ENCODE measurements at regions not wholly inside any gene's neighbourhood (a gene's known extent, or its start where the extent isn't known, plus 50 kb on each side); places are given as distances from the start of the nearest gene placed in this dataset.

DNA sequence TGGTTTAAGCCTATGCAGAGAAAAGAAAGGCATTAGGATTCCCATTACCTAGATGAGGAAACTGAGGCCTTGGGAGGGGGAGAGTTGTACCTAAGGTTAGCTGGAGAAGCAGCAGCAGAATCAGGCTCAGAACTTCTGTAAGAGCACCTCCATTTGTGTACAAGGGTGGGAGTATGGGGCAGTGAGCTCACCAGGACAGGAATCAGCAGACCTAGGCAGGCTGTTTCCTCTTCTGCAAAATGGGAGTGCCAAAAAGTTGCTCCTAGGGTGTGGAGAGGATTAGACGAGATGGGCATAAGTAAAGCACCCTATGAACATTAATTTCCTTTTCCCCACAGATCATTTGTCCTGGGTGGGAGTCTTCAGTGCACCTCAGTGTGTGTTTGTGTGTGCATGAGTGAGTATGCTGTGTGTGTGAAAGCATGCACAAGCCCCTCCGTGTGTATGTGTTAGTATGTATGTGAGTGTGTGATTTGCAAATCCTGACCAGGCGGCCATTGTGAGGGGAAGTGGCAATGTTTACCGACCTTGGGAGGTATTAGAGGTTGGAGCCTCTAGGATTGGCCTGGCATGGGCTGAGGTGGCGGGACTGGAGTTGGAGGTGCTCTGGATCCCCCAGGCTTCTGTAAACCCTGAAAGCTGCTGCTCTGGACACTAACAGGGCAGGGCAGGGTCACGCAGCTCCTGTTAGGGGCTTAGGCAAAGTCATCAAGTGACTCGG is 78.8 kb downstream of the VEGFA start:
- Mint-ChIP-seq H3K36me3 (ENCODE audit: low read depth) (no peaks in the 10 kb centered on the region), H3K27ac (no peak overlapping the region), H3K27me3 (peaks cover 35% of the 10 kb centered on the region), H3K4me1 (peaks cover 12% of the 10 kb centered on the region), H3K4me3 (no peak overlapping the region)
- ATAC-seq (no peak), DNase-seq (no peak)
- H3K9me3 ChIP-seq (ENCODE audit: control insufficient read depth, low read length, poor library complexity, severe bottlenecking) = no peaks in the 10 kb centered on the region

DNA sequence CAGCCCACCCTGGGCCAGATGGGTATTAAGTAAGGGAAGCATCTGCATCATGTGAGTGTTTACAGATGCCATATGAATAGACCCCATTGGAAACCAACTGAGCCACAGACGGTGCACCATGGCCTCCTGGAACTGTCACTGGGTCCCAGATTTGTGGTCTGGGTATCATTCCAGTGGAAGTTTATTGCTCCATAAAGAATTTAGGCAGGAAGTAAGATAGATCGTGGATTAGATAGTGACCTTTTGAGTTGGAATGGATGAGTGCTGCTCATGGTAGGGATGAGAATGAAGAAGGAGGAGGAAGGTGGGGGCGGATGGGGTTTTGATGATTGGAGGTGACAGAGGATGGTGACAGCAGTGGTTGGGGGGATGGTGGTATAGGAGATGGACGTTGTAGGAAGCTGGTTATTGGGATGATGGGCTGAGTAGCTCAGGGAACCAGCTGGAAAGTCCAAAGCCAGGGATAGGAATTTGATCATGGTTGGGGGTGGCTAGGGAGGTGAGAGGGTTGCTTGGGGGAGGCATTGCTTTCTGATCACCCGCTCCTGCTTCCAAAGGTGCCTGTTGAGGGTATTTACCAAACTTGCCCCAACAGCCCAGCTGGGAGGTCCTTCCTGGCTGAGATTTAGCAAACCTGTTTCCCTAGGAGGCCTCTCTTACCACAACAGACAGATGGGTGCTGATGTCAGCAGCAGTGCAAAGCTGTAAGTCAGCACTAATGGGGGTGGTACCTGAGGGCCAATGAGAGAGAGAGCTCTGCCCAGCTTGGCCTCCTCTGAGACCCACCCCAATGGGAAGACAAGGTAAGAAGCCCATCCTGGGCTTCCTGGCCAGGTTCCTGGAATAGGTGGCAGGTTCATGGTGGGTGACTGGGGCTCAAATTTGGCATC is 78.0 kb downstream of the VEGFA start:
- no peaks in the 10 kb centered on the region for H3K9me3 ChIP-seq (ENCODE audit: control insufficient read depth, low read length, poor library complexity, severe bottlenecking)
- Mint-ChIP-seq H3K4me1 (peaks cover 12% of the 10 kb centered on the region), H3K27ac (peak overlapping the region; percentile 73), H3K27me3 (peaks cover 41% of the 10 kb centered on the region), H3K36me3 (ENCODE audit: low read depth) (no peaks in the 10 kb centered on the region), H3K4me3 (no peak overlapping the region)
- DNase-seq = no peak
- no peak for ATAC-seq

DNA sequence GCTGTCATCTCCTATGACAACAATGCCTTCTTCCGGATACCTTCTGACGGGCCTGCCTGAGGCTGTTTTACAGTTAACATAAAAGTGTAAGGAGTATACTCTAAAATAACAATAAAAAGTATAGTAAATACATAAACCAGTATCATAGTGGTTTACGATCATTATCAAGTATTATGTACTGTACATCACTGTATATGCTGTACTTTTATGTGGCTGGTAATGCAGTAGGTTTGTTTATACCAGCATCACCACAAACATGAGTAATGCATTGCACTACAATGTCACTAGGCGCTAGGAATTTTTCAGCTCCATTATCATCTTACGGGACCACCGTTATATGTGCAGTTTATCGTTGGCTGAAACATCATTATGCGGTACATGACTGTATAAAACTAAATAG is 76.5 kb downstream of the VEGFA start:
- Mint-ChIP-seq H3K36me3 (ENCODE audit: low read depth) (no peaks in the 10 kb centered on the region), H3K27ac (no peak overlapping the region), H3K27me3 (peaks cover 41% of the 10 kb centered on the region), H3K4me3 (no peak overlapping the region), H3K4me1 (peaks cover 12% of the 10 kb centered on the region)
- no peaks in the 10 kb centered on the region for H3K9me3 ChIP-seq (ENCODE audit: control insufficient read depth, low read length, poor library complexity, severe bottlenecking)
- ATAC-seq (no peak), DNase-seq (no peak)

DNA sequence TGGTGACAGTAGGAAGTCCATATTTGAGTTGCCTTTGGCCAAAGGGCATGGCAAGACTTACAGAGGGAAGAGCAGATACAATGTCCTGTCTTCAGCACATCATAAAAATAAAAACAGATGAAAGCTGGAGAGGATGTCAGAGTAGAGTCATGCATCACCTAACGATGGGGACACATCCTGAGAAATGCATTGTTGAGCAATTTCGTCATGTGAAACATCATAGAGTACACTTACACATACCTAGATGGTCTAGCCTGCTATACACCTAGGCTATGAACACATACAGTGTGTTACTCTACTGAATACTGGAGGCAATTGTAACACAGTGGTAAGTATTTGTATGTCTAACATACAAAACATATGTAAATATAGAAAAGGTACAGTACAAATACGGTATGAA is 75.6 kb downstream of the VEGFA start:
- H3K36me3 Mint-ChIP-seq (ENCODE audit: low read depth) = no peaks in the 10 kb centered on the region
- peaks cover 41% of the 10 kb centered on the region for H3K27me3 Mint-ChIP-seq
- ATAC-seq (no peak), DNase-seq (no peak)
- peaks cover 12% of the 10 kb centered on the region for H3K4me1 Mint-ChIP-seq
- no peak overlapping the region for H3K4me3 Mint-ChIP-seq
- H3K9me3 ChIP-seq (ENCODE audit: control insufficient read depth, low read length, poor library complexity, severe bottlenecking) = no peaks in the 10 kb centered on the region
- H3K27ac Mint-ChIP-seq = no peak overlapping the region

DNA sequence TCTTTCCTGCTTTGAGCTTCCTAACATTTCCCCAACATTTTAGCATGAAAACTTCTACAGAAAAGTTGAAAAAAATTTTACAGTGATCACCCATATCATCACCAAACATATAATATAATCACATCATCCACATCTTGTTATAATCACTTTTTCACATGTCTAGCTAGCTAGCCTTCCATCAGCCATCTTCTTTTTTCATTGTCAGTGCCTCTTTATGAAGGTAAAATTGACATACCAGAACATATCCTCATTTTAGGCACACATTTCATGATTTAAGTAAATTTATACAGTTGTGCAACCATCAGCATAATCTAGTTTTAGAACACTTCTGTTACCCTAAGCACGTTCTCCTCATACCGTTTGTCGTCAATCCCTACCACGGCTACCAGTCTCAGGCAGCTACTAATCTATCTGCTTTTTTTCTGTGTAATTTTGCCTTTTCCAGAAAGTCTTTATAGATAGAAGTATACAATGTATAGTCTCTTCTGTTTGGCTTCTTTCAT is 73.7 kb downstream of the VEGFA start:
- H3K27me3 Mint-ChIP-seq = peaks cover 38% of the 10 kb centered on the region
- no peak for ATAC-seq
- DNase-seq = no peak
- peak overlapping the region; percentile 14 for H3K27ac Mint-ChIP-seq
- peaks cover 12% of the 10 kb centered on the region for H3K4me1 Mint-ChIP-seq
- H3K36me3 Mint-ChIP-seq (ENCODE audit: low read depth) = no peaks in the 10 kb centered on the region
- H3K4me3 Mint-ChIP-seq = no peak overlapping the region
- H3K9me3 ChIP-seq (ENCODE audit: control insufficient read depth, low read length, poor library complexity, severe bottlenecking) = no peaks in the 10 kb centered on the region

DNA sequence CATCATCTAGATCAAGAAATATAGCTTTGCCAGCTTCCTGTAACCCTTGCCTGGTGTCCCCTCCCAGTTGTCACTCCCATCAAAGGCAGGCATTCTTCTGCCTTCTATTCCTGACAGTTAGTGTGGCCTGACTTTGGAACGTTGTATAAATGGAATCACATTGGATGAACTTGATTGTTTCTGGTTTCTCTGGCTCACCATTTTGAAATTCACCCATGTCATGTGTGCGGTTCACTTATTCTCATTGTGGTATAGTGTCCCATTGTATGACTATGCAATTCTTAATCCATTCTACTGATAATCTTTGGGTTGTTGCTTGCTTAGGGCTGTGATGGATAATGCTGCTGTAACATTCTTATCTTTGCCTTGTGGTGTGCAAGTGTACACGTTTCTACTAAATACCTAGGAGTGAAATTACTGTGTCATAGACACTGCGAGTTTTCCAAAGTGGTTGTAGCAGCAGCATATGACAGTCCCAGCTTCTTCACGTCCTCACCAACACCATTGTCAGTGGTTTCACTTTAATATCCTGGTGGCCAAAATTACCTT is 73.2 kb downstream of the VEGFA start:
- peaks cover 9% of the 10 kb centered on the region for H3K4me1 Mint-ChIP-seq
- H3K27ac Mint-ChIP-seq = no peak overlapping the region
- H3K4me3 Mint-ChIP-seq = no peak overlapping the region
- H3K27me3 Mint-ChIP-seq = peaks cover 32% of the 10 kb centered on the region
- DNase-seq (no peak), ATAC-seq (no peak)
- H3K36me3 Mint-ChIP-seq (ENCODE audit: low read depth) = no peaks in the 10 kb centered on the region
- no peaks in the 10 kb centered on the region for H3K9me3 ChIP-seq (ENCODE audit: control insufficient read depth, low read length, poor library complexity, severe bottlenecking)

DNA sequence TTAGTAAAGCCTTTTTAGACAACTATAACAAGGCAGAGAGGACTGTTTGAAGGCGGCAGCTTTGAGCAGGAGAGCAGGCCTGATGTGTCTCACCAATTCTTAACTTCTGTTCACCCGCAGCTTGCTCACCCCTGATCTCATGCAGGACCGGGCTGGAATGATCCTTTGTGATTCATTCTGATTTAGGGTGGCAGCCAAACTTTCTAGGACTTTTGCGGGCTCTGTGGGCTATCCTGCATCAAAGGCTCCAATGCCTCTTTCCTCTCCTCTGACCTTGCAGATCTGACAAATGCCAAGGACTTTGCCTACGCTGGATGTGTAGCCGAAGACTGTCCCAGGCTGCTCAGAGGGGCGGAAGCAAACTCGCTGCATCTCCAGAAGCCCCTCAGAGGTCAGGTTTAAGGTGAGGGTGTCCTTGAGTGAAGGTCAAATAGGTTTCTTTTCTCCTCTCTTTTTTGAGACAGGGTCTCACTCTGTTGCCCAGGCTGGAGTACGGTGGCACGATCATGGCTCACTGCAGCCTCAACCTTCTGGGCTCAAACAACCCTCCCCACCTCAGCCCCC is 72.3 kb downstream of the VEGFA start:
- Mint-ChIP-seq H3K4me1 (peaks cover 2% of the 10 kb centered on the region), H3K27ac (no peak overlapping the region), H3K36me3 (ENCODE audit: low read depth) (no peaks in the 10 kb centered on the region), H3K4me3 (no peak overlapping the region), H3K27me3 (peaks cover 24% of the 10 kb centered on the region)
- DNase-seq (no peak), ATAC-seq (no peak)
- no peaks in the 10 kb centered on the region for H3K9me3 ChIP-seq (ENCODE audit: control insufficient read depth, low read length, poor library complexity, severe bottlenecking)

DNA sequence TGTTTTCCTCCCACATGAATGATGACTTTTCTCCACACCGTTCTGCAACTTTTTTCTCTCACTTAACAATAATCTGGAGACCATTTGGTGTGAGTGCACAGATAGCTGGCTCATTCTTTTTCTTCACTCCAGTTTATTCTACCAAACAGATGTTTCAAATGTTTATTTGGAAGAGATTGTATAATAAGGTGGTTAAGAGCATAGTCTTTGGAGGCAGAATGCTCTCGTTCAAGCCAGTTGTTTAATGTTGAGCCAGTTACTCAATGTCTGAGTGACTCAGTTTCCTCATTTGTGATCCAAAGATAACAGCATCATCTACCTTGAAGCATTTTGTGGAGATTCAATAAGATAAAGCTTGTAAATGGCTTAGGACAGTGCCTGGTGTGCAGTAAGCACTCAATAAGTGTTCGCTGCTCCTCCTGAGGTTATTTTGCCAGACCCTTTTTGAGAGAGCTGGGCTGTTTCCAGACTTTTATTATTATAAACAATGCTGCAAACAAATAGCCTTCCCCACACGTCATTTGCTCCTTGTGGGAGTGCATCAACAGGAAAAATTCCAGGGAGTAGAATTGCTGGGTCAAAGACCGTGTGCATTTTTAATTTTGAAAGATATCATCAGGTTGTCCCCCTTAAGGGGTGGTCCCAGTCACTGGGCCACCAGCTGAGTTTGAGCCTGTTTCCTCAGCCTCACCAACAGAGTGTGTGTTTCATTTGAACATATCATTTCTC is 70.6 kb downstream of the VEGFA start:
- no peak for ATAC-seq
- peaks cover 34% of the 10 kb centered on the region for H3K27me3 Mint-ChIP-seq
- no peaks in the 10 kb centered on the region for H3K36me3 Mint-ChIP-seq (ENCODE audit: low read depth)
- no peak for DNase-seq
- H3K9me3 ChIP-seq (ENCODE audit: control insufficient read depth, low read length, poor library complexity, severe bottlenecking) = no peaks in the 10 kb centered on the region
- no peak overlapping the region for H3K27ac Mint-ChIP-seq
- peaks cover 2% of the 10 kb centered on the region for H3K4me1 Mint-ChIP-seq
- no peak overlapping the region for H3K4me3 Mint-ChIP-seq

DNA sequence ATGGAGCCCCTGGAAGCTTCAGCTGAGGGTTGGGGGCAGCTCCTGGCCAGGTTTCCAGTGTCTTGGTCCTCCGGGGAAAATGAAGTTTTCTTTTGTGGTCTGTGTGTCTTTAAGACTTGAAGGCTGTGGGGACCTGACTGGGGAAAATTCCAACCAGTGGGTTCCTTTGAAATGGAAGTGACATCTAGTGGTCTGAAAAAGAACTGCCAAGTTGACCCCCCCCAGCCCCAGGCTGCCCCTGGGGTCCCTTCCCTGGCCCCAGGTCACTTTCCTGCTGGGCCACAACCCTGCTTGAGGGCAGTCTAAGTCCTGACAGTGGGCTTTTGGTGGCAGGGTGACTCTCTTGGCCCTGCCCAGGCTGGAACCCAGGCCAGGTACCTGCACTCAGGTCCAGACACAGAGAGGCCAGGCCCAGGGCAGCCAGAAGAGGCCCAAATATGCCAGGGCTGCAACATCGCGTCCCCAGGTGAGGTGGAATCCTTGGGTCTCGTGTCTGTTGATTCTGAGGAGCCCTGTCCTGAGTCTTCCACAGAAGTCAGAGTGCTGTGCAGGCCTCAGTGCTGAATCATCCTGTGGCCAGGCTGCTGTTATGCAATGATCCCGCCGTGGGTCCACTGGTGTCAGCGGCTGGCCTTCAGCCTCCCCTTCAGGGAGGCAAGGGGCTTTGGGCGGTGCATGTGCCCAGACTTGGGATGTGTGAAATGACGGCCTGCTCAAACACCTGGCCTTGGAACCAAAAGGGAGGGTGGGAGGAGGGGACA is 68.4 kb downstream of the VEGFA start:
- Mint-ChIP-seq H3K27me3 (peaks cover 17% of the 10 kb centered on the region), H3K4me1 (no peaks in the 10 kb centered on the region), H3K27ac (no peak overlapping the region), H3K36me3 (ENCODE audit: low read depth) (no peaks in the 10 kb centered on the region), H3K4me3 (no peak overlapping the region)
- no peak for DNase-seq
- ATAC-seq = no peak
- H3K9me3 ChIP-seq (ENCODE audit: control insufficient read depth, low read length, poor library complexity, severe bottlenecking) = no peaks in the 10 kb centered on the region

DNA sequence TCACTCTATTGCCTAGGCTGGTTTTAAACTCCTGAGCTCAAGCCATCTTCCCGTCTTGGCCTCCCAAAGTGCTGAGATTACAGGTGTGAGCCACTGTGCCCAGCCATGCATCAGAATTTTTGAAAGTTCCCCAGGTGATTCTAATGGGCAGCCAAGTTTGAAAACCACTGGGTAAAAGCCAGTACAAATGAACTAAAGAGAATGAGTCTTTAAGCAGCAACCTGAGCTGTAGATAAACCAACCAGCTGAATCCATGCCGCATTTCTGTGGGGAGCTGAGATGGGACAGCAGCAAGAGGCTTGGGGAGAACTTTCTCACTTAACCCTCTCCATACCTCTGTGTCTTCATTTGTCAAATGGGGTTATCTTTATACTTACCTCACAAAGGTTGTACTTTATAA is 67.5 kb downstream of the VEGFA start:
- Mint-ChIP-seq H3K36me3 (ENCODE audit: low read depth) (no peaks in the 10 kb centered on the region), H3K27me3 (peaks cover 16% of the 10 kb centered on the region), H3K4me3 (no peak overlapping the region), H3K27ac (no peak overlapping the region), H3K4me1 (no peaks in the 10 kb centered on the region)
- DNase-seq = no peak
- no peaks in the 10 kb centered on the region for H3K9me3 ChIP-seq (ENCODE audit: control insufficient read depth, low read length, poor library complexity, severe bottlenecking)
- no peak for ATAC-seq

DNA sequence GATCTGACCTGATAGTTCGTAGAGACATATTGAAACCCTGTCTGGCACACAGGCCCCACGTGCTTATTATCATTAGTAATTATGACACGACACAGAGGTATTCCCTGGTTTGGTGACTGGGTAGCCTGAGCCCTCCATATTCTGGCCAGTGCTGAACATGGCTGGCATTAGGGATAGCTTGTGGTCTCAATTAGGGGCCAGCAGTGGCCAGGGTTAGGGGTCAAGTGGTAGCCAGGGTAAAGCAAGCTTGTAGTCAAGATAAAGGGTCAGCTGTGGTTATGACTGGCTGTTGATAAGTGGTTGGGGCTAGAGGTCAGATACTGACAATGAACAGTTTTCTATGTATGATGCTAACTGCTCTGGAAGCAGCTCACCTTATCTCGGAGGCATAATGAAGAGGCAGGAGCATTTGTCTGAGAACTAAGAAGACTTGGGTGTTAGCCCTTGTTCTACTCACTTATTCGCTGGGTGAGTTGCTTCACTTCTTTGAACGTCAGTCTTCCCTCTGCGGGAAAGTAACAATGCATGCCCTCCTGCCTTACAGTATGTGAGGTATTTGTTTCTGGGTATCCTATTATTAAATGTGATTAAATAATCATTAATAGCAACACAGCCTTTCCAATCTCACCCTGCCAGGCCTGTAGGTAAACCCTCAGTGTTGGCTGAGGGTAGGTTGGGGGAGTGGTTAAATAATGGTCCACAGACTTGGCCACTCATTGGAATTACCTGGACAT is 66.7 kb downstream of the VEGFA start:
- Mint-ChIP-seq H3K27ac (no peak overlapping the region), H3K4me3 (no peak overlapping the region), H3K36me3 (ENCODE audit: low read depth) (no peaks in the 10 kb centered on the region), H3K4me1 (no peaks in the 10 kb centered on the region), H3K27me3 (peaks cover 18% of the 10 kb centered on the region)
- no peaks in the 10 kb centered on the region for H3K9me3 ChIP-seq (ENCODE audit: control insufficient read depth, low read length, poor library complexity, severe bottlenecking)
- ATAC-seq (no peak), DNase-seq (no peak)
